Glomerular endothelial cell (primary cell): ENCODE measurements at regions not wholly inside any gene's neighbourhood (a gene's known extent, or its start where the extent isn't known, plus 50 kb on each side); places are given as distances from the start of the nearest gene placed in this dataset.
"Not testable (repeated sequence)": the region's sequence is repeated elsewhere in the genome, so short reads cannot be mapped to it uniquely, and the experiment has no call there.

ENCODE experiments used
- DNase-seq: peaks from one replicate; pipeline ENCODE4 v3.0.0-alpha.2; 2011; ENCODE audit warnings: low read depth, low spot score; ENCODE audit errors: extremely low read depth

DNA sequence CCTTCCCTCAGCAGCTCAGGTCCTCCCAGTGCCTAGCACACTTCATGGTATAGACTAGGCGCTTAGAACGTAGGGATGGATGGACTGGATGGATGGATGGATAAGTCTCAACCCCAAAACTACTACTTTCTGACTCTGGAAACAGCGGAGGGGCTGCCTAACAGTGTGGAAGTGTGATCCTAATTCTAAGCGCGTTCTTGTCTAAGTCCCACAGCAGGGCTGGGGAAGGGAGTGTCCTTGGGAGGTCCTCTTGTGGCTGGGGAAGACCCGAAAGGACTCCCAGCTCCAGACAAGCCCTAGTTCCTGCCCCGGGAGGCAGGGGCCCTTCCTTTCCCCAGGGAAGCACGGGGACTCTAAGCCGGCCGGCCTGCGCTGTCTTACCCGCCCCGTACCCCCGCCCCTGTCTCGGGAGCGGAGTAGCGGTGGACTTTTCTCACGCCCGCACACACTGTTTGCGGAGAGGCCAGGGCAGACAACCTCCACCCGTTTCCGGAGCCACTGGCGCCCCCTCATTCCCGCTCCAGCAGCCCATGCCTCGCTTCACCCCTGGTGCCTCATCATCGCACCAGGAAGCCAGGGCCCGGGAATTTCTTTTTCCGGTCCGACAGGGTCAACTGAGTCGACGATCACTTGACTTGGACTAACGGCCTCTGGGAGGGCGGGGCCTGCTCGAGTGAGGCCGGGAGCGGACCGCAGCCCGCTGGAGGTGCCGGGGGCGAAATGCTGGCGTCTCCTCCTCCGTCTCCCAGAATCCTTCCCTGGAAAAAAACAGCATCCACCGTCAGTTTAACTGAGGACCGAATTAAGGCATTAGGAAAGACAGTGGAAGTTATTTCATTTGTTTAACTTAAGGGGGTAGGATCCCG is 133.3 kb downstream of the TBC1D2B start:
- no peak for DNase-seq

DNA sequence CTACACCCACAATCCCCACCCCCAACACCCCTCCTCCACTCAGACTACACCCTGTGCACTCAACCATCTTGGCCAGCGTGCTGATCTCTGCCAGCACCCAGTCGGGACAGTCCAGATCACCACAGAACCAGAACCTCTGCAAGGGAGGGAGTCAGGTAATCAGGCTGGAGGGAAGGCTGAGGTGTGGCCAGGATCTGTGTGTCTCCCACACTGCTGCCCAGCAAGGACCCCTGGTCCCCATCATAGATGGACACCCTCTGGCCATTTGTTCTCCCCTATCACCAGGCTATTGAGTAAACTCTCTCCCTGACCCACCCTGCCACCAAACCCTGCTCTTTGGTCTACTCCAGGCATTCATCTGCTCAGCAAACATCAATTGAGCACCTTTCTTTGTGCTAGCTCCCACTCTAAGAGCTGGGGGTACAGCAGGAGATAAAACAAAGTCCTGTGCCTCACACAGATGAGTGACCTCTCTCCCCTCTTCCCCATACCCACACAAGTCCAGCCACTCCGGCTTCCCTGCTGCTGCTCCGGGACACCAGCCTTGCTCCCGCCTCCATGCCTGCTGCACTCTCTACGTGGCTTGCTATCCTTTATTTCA is 134.8 kb downstream of the TBC1D2B start:
- no peak for DNase-seq

DNA sequence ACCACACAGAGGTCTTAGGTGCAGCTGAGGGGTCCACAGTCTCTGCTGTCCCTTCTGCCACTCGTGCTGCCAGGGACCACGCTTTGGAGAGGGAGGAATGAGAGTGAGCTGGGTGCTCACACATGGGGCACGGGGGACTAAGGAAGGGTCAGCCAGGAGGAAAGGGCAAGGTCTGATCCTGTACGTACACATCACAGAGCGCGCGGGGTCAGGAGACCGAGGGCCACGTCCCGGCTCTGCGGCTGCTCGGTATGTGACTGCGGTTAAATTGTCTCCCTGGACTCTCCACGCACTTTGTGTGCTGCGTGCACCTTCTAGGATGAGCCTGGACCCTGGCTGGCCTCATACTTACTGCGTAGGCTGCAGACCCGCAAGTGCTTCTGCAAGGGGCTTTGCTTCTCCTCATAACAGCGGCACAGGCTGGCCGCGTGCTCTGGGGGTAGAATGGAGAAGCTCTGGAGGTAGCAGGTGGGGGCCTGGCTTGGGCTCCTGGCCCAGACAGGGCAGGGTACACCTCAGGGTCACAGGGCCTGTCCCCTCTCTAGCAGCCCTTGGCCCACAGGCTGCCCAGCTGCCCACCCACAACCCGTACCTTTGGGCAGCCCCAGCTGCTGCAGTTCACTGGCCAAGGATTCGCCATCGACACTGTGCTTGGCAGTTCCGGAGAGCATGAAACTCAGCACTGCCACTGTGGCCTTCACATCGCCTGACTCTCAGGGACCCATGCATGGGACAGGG is 136.3 kb downstream of the TBC1D2B start:
- not testable (repeated sequence) for DNase-seq

DNA sequence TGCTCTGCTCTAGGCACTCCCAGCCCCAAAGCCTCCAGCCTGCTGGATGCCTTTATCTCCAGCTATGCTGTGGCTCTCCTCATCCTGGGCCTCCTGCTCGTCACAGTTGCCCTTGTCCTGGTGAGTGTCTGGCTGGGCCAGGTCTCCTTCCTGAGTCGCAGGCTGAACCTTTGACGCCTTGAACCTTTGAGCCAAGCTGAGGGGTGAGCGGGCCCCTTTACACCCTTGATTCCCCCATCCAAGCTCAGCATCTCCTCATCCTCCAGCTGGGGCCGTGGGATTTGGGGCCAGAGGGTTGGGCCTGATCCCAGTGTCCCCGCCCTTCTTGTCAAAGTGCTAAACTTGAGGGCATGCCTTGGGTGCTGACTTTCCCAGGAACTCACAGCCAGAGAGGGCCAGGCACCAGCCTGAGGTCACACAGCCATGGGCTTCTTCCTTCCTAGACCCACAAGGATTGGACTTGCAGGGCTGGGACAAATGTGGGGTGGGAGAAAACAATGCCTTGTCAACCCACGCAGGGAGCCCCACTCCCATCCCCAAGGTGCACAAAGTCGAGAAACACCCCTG is 137.0 kb downstream of the TBC1D2B start:
- no peak for DNase-seq

DNA sequence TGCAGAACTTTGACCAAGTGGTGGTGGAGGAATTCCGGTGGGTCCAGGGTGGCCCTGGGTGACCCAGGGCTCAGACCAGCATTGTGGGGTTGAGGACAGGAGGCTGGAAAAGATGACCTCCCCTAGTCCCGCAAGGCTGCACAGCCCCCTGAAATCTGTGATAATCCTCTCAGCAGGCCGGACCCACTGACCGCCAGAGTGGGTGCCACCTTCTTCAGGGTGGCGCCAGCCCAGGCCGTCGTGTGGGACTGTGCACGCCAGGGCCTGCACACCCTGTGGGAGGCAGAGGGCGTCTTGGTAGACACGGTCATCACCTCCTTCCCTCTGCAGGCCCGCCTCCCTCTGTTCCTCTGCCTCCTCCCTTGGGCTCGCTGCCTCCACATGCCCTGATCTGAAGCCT is 137.7 kb downstream of the TBC1D2B start:
- no peak for DNase-seq

DNA sequence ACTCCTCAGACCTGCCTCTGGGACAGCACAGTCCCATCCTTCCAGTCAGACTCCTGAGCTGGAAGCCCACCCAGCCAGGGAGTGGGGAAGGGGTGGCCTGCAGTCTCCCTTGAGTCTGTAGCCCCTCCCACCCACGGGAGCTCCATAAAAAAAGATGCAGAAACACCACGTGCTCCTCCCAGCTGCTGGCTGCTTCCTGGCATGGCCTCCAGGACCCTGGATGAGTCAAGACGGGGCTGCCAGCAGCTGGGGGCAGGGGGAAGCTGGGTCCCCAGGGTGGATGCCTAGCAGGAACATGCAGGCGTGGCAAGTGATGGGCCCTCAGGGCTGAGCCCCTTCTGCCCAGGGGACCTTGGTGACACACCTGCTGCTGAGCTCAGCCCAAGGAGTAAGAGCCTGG is 138.5 kb downstream of the TBC1D2B start:
- DNase-seq: not testable (repeated sequence)

DNA sequence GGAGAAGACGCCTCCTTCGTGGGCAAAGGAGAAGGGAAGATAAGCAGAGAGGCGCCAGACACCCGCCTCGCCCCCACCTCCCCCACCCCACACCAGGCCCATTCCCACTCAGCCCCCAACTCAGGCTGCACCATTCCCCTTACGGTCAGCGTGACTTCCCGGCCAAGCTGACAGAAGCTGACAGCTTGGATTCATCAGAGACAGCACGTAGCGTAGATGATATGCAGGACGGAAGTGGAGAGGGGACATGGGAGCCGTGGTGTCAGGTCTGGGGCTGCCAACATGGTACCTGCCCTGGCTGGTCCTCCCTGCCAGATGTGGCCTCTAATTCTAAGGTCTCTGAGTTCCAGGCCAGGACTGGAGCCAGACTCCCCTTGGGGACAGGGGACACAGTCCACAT is 139.0 kb downstream of the TBC1D2B start:
- DNase-seq: not testable (repeated sequence)

DNA sequence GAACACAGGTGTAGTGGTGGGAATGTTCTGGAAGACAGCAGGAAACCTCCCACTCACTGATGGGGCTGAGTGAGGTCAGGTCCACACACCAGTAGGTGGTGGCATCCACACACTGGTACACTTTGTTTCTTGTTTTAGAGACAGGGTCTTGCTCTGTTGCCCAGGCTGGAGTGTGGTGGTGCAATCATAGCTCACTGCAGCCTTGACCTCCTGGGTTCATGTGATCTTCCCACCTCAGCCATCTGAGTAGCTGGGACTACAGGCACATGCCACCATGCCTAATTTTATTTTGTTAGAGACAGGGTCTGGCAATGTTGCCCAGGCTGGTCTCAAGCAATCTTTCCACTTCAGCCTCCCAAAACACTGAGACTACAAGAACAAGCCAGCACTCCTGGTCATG is 140.9 kb downstream of the TBC1D2B start:
- not testable (repeated sequence) for DNase-seq

DNA sequence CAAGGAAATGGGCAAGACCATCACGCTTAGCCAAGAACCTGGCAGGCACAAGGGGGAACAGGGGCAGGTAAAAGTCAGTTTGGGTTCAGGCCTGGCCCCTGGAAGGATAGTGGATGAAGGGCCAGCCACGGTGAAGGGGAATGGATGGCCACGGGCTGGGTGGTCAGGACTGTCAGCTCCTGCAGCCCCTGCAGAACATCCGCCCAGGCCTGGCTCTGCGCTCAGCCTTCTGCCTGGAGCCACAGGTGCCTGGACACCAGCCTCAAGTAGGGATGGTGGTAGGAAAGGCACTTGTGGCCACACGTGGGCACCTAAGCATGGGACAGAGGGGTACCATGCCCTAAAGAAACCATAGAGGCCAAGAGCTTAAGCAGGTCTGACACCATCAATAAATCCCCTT is 143.0 kb downstream of the TBC1D2B start:
- not testable (repeated sequence) for DNase-seq

DNA sequence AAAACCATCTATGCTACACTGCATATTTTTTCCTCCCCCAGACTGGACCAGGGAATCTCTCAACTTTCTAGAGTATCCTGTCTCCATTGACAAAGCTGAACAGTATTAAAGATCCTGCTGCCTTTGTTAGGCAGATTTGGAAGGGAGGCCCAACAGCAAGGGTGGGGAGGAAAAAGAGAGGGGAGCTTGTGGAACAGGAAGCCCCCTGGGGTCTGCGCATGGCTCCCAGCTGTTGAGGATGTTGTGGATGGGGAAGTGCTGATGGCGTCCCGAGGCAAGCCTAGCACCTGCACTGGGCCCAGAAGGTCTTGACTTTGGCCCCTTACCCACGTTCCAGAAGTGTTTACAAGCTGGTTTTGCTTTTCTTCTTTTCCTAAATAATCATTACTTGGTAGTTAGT is 146.6 kb downstream of the TBC1D2B start:
- not testable (repeated sequence) for DNase-seq

DNA sequence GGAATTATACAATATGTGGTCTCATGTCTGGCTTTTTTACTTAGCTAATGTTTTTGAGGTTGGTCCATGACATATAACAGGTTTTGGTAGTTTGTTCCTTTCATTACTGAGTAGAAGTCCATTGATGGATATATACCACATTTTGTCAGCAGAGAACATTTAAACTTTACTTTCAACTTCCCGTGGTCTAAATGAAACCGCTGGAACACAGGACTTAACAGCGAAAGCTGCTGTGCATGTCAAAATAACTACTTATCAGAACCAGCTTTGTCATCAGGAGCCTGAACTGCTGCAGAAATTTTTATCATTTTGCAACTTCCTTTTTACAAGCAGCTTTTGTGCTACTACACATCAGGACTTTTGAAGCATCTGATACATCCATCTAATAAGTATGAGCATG is 147.0 kb downstream of the TBC1D2B start:
- DNase-seq: not testable (repeated sequence)

DNA sequence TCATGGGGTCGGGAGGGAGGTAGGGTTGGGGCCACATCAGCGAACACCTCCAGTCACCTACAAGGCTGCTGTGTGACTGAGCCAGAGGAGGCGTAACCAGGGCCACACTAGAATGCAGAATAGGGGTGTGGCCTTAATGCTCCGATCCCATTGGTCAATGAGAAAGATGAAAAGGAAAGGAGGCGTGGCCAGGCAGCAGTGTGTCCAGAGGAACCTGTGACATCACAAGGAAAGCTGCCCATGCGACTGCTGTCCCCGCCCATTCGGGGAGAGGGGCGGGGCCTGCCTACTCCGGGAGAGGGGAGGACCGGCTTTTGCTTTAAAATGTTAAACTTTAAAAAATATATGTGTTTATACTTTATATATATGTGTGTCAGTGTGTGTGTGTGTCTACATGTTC is 150.7 kb downstream of the TBC1D2B start:
- not testable (repeated sequence) for DNase-seq

DNA sequence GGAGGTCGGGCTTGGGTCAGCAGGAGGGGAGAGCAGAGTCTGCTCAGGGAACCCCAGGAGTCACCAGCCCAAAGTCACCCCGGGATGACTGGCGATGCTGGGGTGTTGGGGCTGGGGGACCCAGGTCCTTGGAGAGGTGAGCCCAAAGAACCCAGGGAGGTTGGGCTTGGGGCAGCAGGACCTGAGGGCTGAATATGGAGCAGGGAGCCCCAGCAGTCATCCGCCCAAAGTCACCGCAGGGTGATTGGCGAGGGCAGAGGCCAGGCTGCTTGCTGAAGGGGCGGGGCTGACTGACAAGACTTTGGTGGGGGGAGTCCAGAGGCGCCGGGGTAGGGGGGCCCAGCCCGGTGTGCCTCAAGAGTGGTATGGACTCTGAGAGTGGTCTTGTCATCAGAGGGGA is 151.2 kb downstream of the TBC1D2B start:
- DNase-seq: not testable (repeated sequence)

DNA sequence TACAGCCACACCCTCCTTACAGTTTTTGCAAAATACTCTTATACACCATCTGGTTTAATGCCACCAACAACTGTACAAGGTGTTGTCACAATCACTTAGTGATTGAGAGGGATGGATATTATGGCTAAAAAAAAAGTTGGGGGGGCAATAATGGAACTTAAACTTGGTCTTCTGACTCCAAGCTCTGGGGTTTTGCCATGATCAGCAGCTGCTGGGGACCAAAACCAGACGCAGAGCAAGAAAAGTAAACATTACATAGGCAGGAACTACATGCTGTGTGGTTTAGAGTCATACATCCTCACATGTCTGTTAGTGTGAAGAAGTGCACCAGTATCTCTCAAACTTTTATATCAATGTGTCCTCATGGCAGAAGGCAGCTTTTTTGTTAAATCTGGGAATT is 152.4 kb downstream of the TBC1D2B start:
- DNase-seq: not testable (repeated sequence)

DNA sequence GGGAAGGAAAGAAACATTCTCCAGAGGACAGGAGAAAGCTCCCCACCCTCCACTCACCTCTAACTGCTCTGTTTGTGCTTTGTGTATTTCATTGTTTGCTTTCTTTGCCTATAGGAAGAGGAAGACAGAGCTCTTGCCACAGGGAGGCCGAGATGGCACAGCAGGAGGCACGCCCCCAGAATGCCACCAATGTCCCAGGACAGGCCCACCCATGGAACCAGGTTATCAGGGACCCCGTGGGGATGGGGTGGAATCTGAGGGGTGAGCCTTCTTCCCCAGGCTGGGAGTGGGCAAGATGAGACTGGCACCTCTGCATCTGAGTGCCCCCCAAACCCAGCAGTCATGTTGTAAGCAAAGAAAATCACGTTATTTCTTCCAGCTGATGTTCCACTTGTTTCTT is 155.8 kb downstream of the TBC1D2B start:
- no peak for DNase-seq

DNA sequence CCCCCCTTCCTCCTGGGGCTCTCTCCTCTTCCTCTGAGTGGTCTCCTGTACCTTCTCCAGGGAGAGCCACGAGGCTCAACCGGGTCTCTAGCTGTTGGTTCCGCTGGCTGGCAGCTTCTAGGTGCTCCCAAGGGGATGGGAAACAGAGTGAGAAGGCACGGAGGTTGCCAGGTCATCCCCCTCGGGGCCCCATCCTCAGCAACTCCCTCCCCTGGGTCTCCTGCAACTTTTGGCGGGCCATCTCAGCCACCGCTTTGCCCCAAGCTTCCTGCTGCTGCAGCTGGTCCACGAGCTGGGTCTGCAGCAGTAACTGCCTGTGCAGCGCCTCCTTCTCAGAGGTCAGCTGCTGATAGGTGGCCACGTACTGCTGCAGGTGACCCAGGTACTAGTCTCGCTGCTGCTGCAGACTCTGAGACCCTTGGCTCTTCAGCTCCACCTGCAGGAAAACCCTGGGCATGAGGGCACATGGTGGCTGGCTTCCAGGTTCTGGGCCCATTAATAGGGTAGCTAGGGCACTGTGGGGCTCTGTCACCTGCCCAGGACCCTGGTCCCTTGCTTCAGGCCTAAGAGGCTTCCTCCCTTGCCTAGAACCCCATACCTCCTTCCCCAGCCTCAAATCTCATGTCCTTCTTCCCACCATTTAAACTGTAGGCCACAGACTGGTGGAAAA is 160.4 kb downstream of the TBC1D2B start:
- not testable (repeated sequence) for DNase-seq

DNA sequence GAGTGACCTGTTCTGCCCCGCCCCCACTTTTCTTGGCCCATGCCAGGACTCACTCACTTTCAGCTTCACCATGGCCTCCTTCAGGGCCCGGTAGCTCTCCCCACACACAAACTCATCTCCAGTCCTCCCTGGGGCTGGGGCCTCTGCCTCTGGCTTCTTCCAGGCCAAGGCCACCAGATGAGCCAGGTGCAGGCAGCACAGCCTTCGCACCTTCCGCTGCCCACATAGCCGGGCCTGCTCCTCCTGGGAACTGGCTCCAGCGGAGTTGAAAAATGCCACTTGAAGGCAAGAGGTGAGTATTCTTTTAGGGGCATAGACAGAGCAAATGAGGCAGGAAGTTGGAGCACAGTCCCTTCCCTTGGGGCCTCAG is 161.6 kb downstream of the TBC1D2B start:
- not testable (repeated sequence) for DNase-seq

DNA sequence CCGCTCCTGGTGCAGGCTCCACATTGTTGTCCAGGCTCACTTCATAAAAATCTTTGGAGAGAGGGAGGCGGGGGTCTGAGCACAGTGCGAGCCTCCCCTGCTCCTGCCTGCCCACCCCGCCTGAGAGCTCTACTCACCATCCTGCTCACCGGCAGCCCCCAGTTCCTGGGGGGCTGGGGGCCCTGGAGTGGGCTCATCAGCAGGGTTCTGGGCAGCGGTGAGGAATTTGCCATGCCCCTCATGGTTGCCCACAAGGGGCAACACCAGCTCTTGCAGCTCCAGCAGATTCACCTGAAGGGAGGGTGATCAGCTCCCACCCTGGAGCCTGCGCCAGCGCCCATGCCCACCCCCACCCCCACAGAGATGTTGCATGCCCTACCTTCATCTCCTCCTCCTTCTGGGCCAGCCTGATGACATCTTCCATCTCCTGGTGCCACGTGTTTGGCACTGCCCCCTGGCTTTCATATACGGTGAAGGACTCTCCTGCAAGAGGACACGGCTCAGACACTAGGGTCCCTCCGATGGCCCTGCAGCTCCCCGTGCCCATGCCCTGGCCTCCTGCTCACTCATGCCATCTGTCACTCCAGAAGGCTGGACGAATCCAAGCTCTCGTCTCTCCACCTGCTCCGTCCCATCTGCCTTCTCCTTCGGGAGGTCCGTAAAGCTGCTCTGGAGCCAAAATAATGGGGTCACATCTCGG is 162.1 kb downstream of the TBC1D2B start:
- DNase-seq: no peak

DNA sequence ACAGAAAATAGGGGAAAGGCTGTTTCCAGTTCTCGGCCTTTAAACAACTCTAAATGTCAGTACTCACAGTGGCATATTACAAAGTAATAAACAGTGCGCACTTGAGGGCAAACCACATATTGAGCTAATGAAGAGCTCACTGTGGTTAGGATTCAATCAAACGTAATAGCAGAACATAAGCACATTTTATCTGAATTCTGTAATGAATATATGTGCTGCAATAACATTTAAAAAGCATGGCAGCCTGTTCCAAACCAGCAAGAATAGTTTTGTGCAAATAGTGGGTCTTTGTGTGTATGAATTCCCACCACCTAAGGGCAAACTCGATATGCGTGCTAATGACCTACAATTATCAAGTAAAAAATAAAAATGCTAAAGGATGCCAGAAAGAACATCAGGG is 163.0 kb downstream of the TBC1D2B start:
- DNase-seq: not testable (repeated sequence)
